Retinal pigment epithelial cell (primary cell): ENCODE measurements at regions not wholly inside any gene's neighbourhood (a gene's known extent, or its start where the extent isn't known, plus 50 kb on each side); places are given as distances from the start of the nearest gene placed in this dataset.
A peak's percentile ranks its signal among the peaks of the same experiment; 100 is the strongest.

Source experiments
- DNase-seq: peaks from one replicate; pipeline ENCODE4 v3.0.0-alpha.2; 2010; ENCODE audit warnings: low read depth
- H3K4me3 ChIP-seq: 2 replicates; pipeline ENCODE4 v1.5.1; 2011; ENCODE audit warnings: mild to moderate bottlenecking, low read length, control low read depth, moderate library complexity
- CTCF ChIP-seq: conservative IDR thresholded peaks from 2 replicates; pipeline ENCODE4 v1.5.1; 2011; ENCODE audit warnings: low read depth, low read length, control low read depth, inconsistent platforms

- no peak overlapping the region for H3K4me3 ChIP-seq
- peak; percentile 40 for TF ChIP-seq CTCF
- DNase-seq, result no peak
Measured at GRCh38 chr18:66124394-66124793, 373.6 kb downstream of the CDH7 start.

- DNase-seq, result no peak
- H3K4me3 ChIP-seq, result no peak overlapping the region
- no peak for TF ChIP-seq CTCF
Measured at GRCh38 chr18:66119347-66119746, 368.5 kb downstream of the CDH7 start.

GRCh38 chr18:66111018-66111417, 360.2 kb downstream of the CDH7 start:
- H3K4me3 ChIP-seq, result no peak overlapping the region
- no peak for TF ChIP-seq CTCF
- DNase-seq, result no peak

GRCh38 chr18:66110607-66111006, 359.8 kb downstream of the CDH7 start:
- TF ChIP-seq CTCF, result no peak
- DNase-seq, result no peak
- H3K4me3 ChIP-seq, result no peak overlapping the region

GRCh38 chr18:66109981-66110380, 359.2 kb downstream of the CDH7 start:
- H3K4me3 ChIP-seq, result no peak overlapping the region
- TF ChIP-seq CTCF, result no peak
- DNase-seq, result no peak

- DNase-seq, result no peak
- TF ChIP-seq CTCF, result no peak
- H3K4me3 ChIP-seq, result no peak overlapping the region
Measured at GRCh38 chr18:66107546-66107945, 356.7 kb downstream of the CDH7 start.

GRCh38 chr18:66105016-66105415, 354.2 kb downstream of the CDH7 start:
- no peak for TF ChIP-seq CTCF
- H3K4me3 ChIP-seq, result no peak overlapping the region
- DNase-seq, result no peak
